Putamen (tissue), 1 donor: ENCODE measurements at regions not wholly inside any gene's neighbourhood (a gene's known extent, or its start where the extent isn't known, plus 50 kb on each side); places are given as distances from the start of the nearest gene placed in this dataset.

ENCODE experiments used
- DNase-seq: peaks from one replicate; pipeline ENCODE4 v3.0.0-alpha.2; 2016; ENCODE audit warnings: low spot score

GRCh38 chr18:61248589-61248988, 84.6 kb upstream of the CDH20 start:
- no peak for DNase-seq

GRCh38 chr18:61256291-61256690, 76.9 kb upstream of the CDH20 start:
- DNase-seq: no peak

- no peak for DNase-seq
These were observed 71.4 kb upstream of the CDH20 start for GRCh38 chr18:61261870-61262269.

- DNase-seq: no peak
These were observed 60.4 kb upstream of the CDH20 start for GRCh38 chr18:61272793-61273192.

- DNase-seq: no peak
These were observed 59.7 kb upstream of the CDH20 start for GRCh38 chr18:61273533-61273932.

- DNase-seq: no peak
These were observed 58.7 kb upstream of the CDH20 start for GRCh38 chr18:61274416-61274960.

- DNase-seq: no peak
These were observed 55.4 kb upstream of the CDH20 start for GRCh38 chr18:61277808-61278207.

GRCh38 chr18:61281431-61281830, 51.8 kb upstream of the CDH20 start:
- no peak for DNase-seq

- no peak for DNase-seq
These were observed 50.3 kb upstream of the CDH20 start for GRCh38 chr18:61282926-61283325.
